ENCODE measurements at regions not wholly inside any gene's neighbourhood (a gene's known extent, or its start where the extent isn't known, plus 50 kb on each side); places are given as distances from the start of the nearest gene placed in this dataset.
A peak's percentile ranks its signal among the peaks of the same experiment; 100 is the strongest.

DNA sequence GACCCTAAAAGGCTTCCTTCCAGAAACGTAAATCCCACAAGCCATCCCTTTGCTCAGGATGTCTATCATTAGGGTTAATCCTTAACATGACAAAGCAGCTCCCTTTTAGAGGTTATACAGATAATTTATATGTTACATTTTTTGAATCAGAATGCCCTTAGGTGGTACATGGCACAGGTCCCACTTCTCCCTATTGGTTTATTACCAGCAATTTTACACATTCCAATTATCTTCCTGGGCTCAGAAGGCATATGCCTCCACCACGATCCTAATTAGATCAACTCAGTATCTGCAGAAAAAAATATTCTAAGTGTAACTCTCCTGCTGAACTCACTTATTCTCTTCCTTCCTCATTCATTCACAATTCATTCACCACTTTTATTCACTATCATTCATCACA lies 507.0 kb upstream of the MAP2 start:
- TF ChIP-seq SIN3A (IDR thresholded peaks at IDR 0.05; ENCODE audit: borderline replicate concordance, insufficient read depth, low read length), result no peak
- TF ChIP-seq TAF1 (IDR thresholded peaks at IDR 0.05; ENCODE audit: borderline replicate concordance, insufficient read depth, low read length), result no peak
- TF ChIP-seq FOXP2 (optimal IDR thresholded peaks at IDR 0.05; ENCODE audit: borderline replicate concordance, extremely low read depth, extremely low read length, insufficient read depth), result no peak
- TF ChIP-seq, protein P1, sequence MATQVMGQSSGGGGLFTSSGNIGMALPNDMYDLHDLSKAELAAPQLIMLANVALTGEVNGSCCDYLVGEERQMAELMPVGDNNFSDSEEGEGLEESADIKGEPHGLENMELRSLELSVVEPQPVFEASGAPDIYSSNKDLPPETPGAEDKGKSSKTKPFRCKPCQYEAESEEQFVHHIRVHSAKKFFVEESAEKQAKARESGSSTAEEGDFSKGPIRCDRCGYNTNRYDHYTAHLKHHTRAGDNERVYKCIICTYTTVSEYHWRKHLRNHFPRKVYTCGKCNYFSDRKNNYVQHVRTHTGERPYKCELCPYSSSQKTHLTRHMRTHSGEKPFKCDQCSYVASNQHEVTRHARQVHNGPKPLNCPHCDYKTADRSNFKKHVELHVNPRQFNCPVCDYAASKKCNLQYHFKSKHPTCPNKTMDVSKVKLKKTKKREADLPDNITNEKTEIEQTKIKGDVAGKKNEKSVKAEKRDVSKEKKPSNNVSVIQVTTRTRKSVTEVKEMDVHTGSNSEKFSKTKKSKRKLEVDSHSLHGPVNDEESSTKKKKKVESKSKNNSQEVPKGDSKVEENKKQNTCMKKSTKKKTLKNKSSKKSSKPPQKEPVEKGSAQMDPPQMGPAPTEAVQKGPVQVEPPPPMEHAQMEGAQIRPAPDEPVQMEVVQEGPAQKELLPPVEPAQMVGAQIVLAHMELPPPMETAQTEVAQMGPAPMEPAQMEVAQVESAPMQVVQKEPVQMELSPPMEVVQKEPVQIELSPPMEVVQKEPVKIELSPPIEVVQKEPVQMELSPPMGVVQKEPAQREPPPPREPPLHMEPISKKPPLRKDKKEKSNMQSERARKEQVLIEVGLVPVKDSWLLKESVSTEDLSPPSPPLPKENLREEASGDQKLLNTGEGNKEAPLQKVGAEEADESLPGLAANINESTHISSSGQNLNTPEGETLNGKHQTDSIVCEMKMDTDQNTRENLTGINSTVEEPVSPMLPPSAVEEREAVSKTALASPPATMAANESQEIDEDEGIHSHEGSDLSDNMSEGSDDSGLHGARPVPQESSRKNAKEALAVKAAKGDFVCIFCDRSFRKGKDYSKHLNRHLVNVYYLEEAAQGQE (IDR thresholded peaks at IDR 0.05; ENCODE audit: insufficient read depth in 1 of 2, low read depth in 2 of 2, low read length in 2 of 2), result no peak
- no peak for TF ChIP-seq POLR2AphosphoS5 (IDR thresholded peaks at IDR 0.05; ENCODE audit: low read depth, low read length)

DNA sequence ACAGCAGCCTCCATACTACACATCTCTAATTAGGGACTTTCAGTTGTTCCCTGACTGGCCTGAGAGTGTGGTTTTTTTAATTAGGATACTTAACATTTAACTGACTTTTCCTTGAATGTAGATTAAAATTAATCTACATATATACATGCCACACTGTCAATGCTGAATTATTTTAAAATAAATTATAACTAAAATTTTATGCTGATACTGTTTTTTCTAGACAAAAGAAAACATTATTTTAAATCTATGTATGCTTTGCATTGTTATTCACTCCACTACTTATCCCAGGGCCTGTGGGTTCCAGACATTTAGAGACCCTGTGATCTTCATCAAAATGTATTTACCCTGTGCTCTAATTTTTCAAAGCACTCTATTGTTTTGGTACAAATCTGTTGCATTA lies 496.0 kb upstream of the MAP2 start:
- TF ChIP-seq SIN3A (IDR thresholded peaks at IDR 0.05; ENCODE audit: borderline replicate concordance, insufficient read depth, low read length), result no peak
- TF ChIP-seq, protein P1 (IDR thresholded peaks at IDR 0.05; ENCODE audit: insufficient read depth in 1 of 2, low read depth in 2 of 2, low read length in 2 of 2), result no peak
- no peak for TF ChIP-seq FOXP2 (optimal IDR thresholded peaks at IDR 0.05; ENCODE audit: borderline replicate concordance, extremely low read depth, extremely low read length, insufficient read depth)
- TF ChIP-seq POLR2AphosphoS5 (IDR thresholded peaks at IDR 0.05; ENCODE audit: low read depth, low read length), result no peak
- no peak for TF ChIP-seq TAF1 (IDR thresholded peaks at IDR 0.05; ENCODE audit: borderline replicate concordance, insufficient read depth, low read length)

DNA sequence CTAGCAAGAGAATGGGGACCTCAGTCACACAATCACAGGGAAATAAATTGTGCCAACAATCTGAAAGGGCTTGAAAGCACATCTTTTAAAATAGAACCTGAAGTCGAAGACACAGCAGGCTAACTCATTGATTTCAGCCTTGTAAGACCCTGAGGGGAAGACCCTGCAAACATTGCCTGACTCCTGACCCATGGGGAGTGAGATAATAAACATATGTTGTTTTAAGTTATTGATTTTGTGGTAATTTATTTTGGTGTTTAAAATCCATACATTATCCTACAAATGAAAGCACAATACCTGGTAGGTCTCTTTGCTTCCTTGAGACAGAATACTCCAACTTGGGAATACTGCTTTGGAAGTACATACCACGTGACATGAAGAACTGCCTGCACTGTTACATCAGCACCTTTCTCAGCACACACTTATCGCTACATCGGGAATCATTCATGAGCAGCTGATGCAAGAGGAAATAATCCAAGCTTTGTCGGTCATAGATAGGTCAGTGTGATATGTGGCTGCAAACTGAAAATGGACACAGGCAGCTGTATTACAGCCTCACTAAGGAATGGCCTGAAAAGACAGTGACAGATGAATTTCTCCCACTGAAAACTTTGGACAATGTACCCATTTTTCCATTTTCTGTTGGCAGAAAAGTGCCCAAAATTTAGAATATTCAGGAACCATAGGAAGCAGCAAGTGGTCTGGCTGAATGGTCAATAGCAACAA lies 494.5 kb upstream of the MAP2 start:
- TF ChIP-seq POLR2AphosphoS5 (IDR thresholded peaks at IDR 0.05; ENCODE audit: low read depth, low read length) (peak; percentile 47), TAF1 (IDR thresholded peaks at IDR 0.05; ENCODE audit: borderline replicate concordance, insufficient read depth, low read length) (no peak), FOXP2 (optimal IDR thresholded peaks at IDR 0.05; ENCODE audit: borderline replicate concordance, extremely low read depth, extremely low read length, insufficient read depth) (no peak), SIN3A (IDR thresholded peaks at IDR 0.05; ENCODE audit: borderline replicate concordance, insufficient read depth, low read length) (no peak)
- TF ChIP-seq, protein P1 (IDR thresholded peaks at IDR 0.05; ENCODE audit: insufficient read depth in 1 of 2, low read depth in 2 of 2, low read length in 2 of 2), result peak in 1 of 2 experiments; percentile 66; a peak in 1 of 4 replicates

DNA sequence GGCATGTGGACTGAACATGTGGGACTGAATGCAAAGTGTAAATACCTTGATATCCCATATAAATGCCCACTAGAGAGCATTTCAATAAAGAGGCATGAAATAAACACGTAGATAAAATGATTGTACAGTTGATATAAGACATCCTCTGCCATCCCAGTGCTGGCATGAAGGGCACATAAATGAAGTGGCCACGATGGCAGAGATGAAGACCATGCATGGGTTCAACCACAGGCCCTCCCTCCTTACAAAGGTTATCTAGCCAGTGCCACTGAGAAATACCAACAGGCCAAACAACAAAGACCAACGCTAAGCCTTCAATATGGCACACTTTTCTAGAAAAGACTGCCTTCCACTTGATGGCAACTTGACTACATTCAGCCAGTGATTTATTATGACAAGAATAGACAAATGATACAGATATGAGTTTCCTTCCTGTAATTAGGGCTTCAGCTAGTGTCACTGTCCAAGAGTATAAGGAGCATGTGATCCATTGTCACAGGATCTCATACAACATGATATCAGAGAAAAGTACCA lies 493.9 kb upstream of the MAP2 start:
- TF ChIP-seq SIN3A (IDR thresholded peaks at IDR 0.05; ENCODE audit: borderline replicate concordance, insufficient read depth, low read length) (no peak), FOXP2 (optimal IDR thresholded peaks at IDR 0.05; ENCODE audit: borderline replicate concordance, extremely low read depth, extremely low read length, insufficient read depth) (no peak), TAF1 (IDR thresholded peaks at IDR 0.05; ENCODE audit: borderline replicate concordance, insufficient read depth, low read length) (no peak), POLR2AphosphoS5 (IDR thresholded peaks at IDR 0.05; ENCODE audit: low read depth, low read length) (no peak)
- TF ChIP-seq, protein P1 (IDR thresholded peaks at IDR 0.05; ENCODE audit: insufficient read depth in 1 of 2, low read depth in 2 of 2, low read length in 2 of 2), result no peak

All from PFSK-1 (cell line).